Neural progenitor cell (in vitro differentiated cells): ENCODE measurements at regions not wholly inside any gene's neighbourhood (a gene's known extent, or its start where the extent isn't known, plus 50 kb on each side); places are given as distances from the start of the nearest gene placed in this dataset.

ENCODE experiments used
- EZH2 ChIP-seq: fragments of 200-600 bp; sonication (generic); IDR thresholded peaks from 2 replicates; pipeline ENCODE4 v1.6.1; 2017; ENCODE audit warnings: antibody characterized with exemption, mild to moderate bottlenecking, moderate library complexity
- TF ChIP-seq, protein P1 (sequence below): fragments of 200-600 bp; sonication (generic); IDR thresholded peaks from 2 replicates; pipeline ENCODE4 v1.5.1; 2017; ENCODE audit warnings: antibody characterized with exemption, mild to moderate bottlenecking

- TF ChIP-seq, protein P1, sequence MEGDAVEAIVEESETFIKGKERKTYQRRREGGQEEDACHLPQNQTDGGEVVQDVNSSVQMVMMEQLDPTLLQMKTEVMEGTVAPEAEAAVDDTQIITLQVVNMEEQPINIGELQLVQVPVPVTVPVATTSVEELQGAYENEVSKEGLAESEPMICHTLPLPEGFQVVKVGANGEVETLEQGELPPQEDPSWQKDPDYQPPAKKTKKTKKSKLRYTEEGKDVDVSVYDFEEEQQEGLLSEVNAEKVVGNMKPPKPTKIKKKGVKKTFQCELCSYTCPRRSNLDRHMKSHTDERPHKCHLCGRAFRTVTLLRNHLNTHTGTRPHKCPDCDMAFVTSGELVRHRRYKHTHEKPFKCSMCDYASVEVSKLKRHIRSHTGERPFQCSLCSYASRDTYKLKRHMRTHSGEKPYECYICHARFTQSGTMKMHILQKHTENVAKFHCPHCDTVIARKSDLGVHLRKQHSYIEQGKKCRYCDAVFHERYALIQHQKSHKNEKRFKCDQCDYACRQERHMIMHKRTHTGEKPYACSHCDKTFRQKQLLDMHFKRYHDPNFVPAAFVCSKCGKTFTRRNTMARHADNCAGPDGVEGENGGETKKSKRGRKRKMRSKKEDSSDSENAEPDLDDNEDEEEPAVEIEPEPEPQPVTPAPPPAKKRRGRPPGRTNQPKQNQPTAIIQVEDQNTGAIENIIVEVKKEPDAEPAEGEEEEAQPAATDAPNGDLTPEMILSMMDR: no peak
- TF ChIP-seq EZH2: no peak
These were observed 58.8 kb downstream of the UQCRFS1 start for GRCh38 chr19:29154163-29154562.
